HG03457 (cell line): ENCODE measurements at regions not wholly inside any gene's neighbourhood (a gene's known extent, or its start where the extent isn't known, plus 50 kb on each side); places are given as distances from the start of the nearest gene placed in this dataset.

Source experiments
- ATAC-seq: cut with Tn5 transposase; IDR thresholded peaks from one replicate; pipeline ENCODE4 v1.9.1; 2021; ENCODE audit warnings: moderate number of reproducible peaks; ENCODE audit not compliant: unreplicated experiment

GRCh38 chr18:25727281-25727985, 363.0 kb downstream of the SS18 start:
- ATAC-seq: no peak

- no peak for ATAC-seq
Measured at GRCh38 chr18:25726298-25726697, 364.1 kb downstream of the SS18 start.

GRCh38 chr18:25725501-25725900, 364.9 kb downstream of the SS18 start:
- ATAC-seq: no peak

GRCh38 chr18:25724997-25725396, 365.4 kb downstream of the SS18 start:
- no peak for ATAC-seq

- ATAC-seq: no peak
Measured at GRCh38 chr18:25724121-25724520, 366.3 kb downstream of the SS18 start.

GRCh38 chr18:25713103-25713502, 361.1 kb upstream of the ZNF521 start:
- ATAC-seq: no peak

DNA sequence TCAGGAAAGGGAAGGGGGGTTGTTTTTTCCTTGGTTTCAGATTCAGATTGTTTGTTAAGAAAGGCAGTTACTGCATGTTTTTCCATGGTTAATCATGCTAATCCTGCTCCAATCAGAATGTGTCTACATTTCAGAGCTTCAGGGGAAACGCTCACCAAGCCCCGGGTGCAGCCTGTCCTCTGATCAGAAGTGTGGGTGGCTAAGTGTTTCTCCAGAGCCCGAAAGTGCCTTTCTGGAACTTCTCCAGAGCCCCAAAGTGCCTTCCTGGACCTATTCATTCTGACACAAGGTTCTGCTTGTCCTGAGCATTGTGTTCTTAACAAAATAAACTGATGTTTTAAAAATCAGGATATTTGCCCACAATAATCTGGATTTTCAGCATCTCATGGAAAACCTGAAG, 359.0 kb upstream of the ZNF521 start:
- no peak for ATAC-seq

- no peak for ATAC-seq
Measured at GRCh38 chr18:25705650-25706049, 353.7 kb upstream of the ZNF521 start.

DNA sequence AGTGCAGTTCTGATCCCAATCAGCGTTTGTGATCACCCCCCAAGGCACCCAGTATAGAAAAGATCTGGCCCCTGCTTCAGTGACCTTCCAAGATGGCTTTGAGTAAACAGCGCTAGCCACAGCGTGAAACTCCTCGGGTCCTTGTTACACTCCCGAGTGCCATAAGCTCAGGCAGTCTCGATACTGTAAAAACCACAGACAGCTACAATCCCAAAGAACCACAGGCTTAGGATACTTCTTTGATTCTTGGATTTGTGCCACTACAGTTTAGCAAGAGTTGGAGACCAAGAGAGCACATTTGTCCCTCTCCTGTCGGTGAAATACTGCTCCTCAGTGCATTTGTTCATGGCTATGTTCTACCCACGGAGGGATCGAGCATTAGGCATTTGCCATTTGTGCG, 352.5 kb upstream of the ZNF521 start:
- ATAC-seq: no peak

DNA sequence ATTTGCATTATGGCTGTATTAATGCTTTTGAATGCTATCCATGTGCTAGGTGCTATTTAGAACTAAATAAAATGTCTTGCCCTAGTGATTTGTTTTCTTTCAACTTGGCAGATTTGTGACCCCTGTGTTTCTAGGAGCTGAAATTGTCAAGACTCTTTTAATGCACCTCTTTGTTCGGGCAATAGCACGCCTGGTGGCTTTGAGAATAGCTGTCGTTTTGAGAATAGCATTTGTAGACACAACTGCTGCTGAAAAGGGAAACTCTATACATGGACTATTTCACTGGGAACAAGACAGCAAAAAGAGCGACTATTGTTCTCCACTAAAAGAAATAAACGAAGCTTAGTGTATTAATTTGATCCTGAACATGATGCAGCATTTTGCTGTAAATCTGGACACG, 352.1 kb upstream of the ZNF521 start:
- ATAC-seq: no peak

DNA sequence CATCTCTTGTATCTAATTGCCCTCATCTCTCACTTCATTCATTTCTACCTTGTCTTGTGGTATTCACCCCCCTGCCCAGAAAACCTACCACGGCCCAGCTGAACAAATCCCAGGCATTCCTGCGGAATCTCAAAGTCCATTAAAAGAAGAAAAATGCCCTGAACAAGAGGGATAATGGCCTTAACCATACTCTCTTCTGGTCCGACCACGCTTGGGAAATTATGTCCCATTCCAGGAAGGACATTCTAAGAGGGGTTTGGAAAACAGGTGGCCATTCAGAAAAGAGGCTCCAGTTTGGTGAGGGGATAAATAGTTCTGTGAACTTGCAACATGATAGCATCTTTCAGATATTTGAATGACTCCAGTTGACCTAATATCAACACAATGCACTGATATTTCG, 349.9 kb upstream of the ZNF521 start:
- ATAC-seq: no peak

- no peak for ATAC-seq
Measured at GRCh38 chr18:25686960-25687500, 335.1 kb upstream of the ZNF521 start.

DNA sequence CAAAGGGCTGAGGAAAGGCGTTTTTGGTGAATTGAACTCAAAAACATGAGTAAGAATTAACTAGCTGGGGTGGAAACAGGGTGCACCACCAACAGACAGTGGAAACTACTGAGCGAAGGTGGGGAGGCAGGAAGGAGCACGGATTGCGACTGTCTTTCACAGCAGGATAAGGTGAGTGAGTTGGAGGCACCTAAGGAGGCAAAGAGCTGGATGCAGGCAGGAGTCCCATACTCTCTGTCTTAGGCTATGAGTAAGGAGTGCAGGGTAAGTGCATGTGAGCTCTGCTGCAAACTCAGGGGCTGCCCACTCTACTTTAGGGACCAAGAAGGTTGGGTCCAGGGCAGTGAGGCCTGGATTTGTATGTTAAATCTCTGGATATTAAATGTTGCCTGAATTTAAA, 333.1 kb upstream of the ZNF521 start:
- ATAC-seq: no peak

- ATAC-seq: no peak
Measured at GRCh38 chr18:25679491-25679890, 327.5 kb upstream of the ZNF521 start.

- no peak for ATAC-seq
Measured at GRCh38 chr18:25678221-25678620, 326.3 kb upstream of the ZNF521 start.

DNA sequence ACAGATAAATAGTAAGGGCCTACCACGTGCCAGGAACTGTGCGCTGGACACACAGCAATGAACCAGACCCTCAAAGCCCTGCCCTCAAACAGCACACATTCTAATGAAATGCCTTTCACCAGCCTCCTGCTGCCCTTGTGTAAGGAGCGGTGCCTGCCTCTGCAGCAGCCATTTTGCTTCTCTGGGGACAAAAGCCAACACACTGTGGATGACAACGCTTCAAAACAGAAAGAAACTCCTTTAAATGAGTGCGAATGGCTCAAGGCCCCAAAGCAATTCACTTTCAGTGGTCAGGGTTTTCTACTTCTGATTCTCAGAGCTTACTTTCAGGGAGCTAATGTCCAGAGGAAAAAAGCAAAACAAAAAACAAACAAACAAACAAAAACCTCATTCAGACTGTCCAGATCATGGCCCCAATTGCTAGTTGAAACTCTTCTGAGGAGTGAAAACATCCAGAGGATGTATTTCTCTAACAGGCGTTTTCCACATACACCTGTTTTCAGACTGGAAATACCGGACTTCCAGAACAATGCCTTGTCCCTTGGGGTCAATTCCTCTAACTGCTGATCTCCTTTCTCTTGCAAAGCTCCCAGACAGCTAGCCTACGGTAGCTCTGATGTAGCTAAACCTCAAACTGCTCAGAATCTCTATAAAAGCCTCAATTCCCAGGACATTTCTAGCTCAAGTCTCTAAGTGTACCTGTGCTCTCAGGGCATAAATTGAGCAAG, 323.3 kb upstream of the ZNF521 start:
- ATAC-seq: no peak

DNA sequence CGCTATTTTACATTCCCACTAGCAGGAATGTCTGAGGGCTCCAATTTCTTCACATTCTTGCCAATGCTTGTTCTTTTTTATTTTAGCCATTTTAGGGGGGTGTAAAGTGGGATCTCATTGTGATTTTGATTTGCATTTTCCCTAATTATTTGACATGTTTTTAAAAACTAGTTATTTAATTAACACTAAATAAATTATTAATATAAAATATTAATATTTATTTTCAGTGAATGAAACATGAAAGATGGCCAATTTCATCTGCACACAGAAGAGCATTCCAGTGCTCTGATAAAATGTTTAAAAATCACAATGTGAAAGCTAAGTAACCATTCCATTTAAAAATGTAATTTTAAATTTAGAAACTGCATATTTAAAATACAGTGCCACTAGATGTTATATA, 322.2 kb upstream of the ZNF521 start:
- no peak for ATAC-seq

DNA sequence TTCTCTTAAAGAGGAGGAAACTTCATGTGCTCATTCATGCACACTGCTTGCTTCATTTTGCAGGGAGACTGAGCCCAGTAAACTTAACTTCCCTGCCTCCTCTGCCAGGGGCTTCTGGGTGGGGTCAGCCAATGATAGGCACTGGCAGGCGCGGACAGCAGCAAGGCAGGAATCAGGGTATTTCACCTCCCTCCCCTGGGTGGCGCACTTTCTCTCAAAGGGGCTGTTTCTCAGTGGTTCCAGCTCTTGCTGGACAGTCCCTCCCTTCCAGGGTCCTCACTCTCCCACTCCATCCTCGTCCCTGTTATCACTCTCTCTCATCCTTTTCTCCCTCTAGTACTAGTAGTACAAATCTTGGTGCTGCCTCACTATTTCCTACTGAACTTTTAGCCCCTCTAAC, 320.5 kb upstream of the ZNF521 start:
- no peak for ATAC-seq

DNA sequence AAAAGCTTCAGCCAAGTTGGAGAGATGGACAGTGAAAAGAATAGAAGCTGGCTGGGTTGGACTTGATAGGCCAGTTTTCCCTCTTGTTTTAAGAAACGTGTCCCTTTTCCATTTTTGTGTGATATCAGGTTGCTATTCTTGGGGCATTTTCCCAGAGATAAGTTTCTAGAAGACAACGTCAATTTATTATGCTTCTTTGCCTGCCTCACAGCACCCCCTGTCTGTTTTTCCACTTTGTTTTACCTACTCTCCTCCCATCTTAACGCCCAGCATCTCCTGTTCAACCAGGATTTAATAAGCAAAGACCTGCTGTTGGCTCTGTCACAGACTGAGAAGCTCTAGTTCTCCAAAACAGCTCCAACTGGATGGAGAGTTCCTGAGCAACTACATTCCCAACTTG, 317.8 kb upstream of the ZNF521 start:
- ATAC-seq: no peak

- ATAC-seq: no peak
Measured at GRCh38 chr18:25662272-25662671, 310.3 kb upstream of the ZNF521 start.

DNA sequence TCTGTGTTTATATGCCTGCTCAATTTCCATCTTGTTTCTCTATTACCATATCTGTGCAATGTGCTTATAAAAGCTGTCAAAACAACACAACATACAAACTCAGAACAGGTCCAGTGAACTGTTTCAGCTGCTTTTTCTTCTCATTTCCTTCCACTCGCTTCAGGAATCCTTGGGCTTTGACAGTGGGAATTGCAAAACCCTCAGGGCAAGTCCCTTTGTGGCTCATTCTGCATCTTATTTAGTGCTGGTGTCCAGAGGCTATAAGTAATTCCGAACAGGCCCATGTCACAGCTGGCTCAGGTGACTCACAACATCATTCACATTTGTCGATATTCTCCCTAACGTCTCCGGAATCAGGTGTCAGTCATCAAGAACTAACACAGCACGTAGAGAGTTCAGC, 309.9 kb upstream of the ZNF521 start:
- ATAC-seq: no peak

DNA sequence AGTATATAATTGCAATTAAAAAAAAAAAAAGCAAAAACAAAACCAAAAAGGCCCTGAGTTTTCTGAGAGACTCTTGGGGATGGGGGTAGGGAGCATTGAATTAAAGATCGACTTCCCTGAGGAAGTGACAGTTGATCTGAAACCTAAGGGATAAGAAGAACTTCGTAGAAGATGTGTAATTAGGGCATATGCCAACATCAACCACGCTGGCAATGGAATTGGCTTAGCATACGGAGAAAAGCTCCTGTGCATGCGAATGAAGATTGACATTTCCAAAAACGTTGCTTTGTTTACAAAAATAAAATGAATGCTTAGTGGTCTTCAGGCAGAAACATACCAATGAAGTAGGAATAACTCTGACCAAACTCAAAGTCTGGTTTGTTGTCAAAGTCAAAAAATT, 307.6 kb upstream of the ZNF521 start:
- ATAC-seq: no peak
